K562 (cell line): ENCODE measurements at regions not wholly inside any gene's neighbourhood (a gene's known extent, or its start where the extent isn't known, plus 50 kb on each side); places are given as distances from the start of the nearest gene placed in this dataset.
A peak's percentile ranks its signal among the peaks of the same experiment; 100 is the strongest.
"Not testable (repeated sequence)": the region's sequence is repeated elsewhere in the genome, so short reads cannot be mapped to it uniquely, and the experiment has no call there.

Experiments
- ATAC-seq: fragments of 200-7000 bp; cut with Tn5 transposase; 3 replicates; pipeline ENCODE4 v1.9.1; 2020; ENCODE audit warnings: moderate library complexity
- BruUV-seq: library from RNA; stranded (reverse); fragments of 400-500 nt; replicated peaks from 2 replicates; lab custom pipeline; 2021; lab: Mats Ljungman, UMichigan
- CTCF ChIA-PET: fragments of 300-600 bp; formaldehyde crosslinking; extraction: SDS; loops from one replicate; lab custom pipeline; 2021; ENCODE audit warnings: low intra/inter-chr PET ratio; lab: Yijun Ruan, JAX
- POLR2A ChIA-PET: fragments of 300-600, 350-650 bp; sonication (Branson Sonifier 250); formaldehyde crosslinking; extraction: SDS; loops from one replicate; lab custom pipeline; 2021; ENCODE audit warnings: antibody characterized with exemption, inconsistent platforms; lab: Yijun Ruan, JAX
- DNase-seq, 4 experiments: peaks; one replicate each; pipeline versions ENCODE4 v3.0.0 to v3.0.0-alpha.2; 2011 to 2018; ENCODE audit warnings: low spot score in 3 of 4, mixed read lengths in 3 of 4; ENCODE audit errors: extremely low read depth in 1 of 4
- FAIRE-seq: peaks from 2 replicates; lab custom pipeline; 2011; peaks lifted over from hg19 to GRCh38; lab: Jason Lieb, UNC
- H2AFZ ChIP-seq: 2 replicates; pipeline ENCODE4 v1.6.0; 2011; ENCODE audit warnings: low read depth, low read length, control low read depth, inconsistent platforms
- H3K27ac ChIP-seq: fragments of 200-600 bp; 3 replicates; pipeline ENCODE4 v1.8.0; 2011; ENCODE audit warnings: low read depth, mild to moderate bottlenecking, control low read depth, inconsistent platforms, low read length, moderate library complexity, mixed read lengths; ENCODE audit errors: extremely low read depth
- H3K27me3 ChIP-seq, 2 experiments: fragments of 300-600 bp in 1 of 2; 2 replicates in 1 of 2; 3 replicates in 1 of 2; pipeline versions ENCODE4 v1.6.0 to v1.8.0; 2011; ENCODE audit warnings: inconsistent platforms in 2 of 2, low read length in 2 of 2, mild to moderate bottlenecking in 1 of 2, mixed read lengths in 1 of 2, moderate library complexity in 1 of 2; ENCODE audit not compliant: control insufficient read depth in 2 of 2, insufficient read depth in 2 of 2
- H3K36me3 ChIP-seq: fragments of 300-600 bp; 3 replicates; pipeline ENCODE4 v1.8.0; 2011; ENCODE audit warnings: mild to moderate bottlenecking, low read length, inconsistent platforms; ENCODE audit not compliant: control insufficient read depth, insufficient read depth
- H3K4me1 ChIP-seq, 2 experiments: fragments of 200-600 bp in 1 of 2; replicated peaks in 1 of 2; 2 replicates in 1 of 2; 3 replicates in 1 of 2; pipeline versions ENCODE4 v1.5.1 to v1.8.0; 2011; ENCODE audit warnings: inconsistent platforms in 2 of 2, low read length in 2 of 2, mild to moderate bottlenecking in 1 of 2, mixed read lengths in 1 of 2, moderate library complexity in 1 of 2; ENCODE audit not compliant: control insufficient read depth in 2 of 2, insufficient read depth in 2 of 2
- H3K4me2 ChIP-seq: 2 replicates; pipeline ENCODE4 v1.6.1; 2011; ENCODE audit warnings: low read length, control low read depth, inconsistent platforms, mixed read lengths; ENCODE audit not compliant: insufficient read depth
- H3K4me3 ChIP-seq: fragments of 200-600 bp; sonication (generic), shearing (Covaris generic); 2 replicates; pipeline ENCODE4 v1.5.1; 2016; ENCODE audit warnings: control low read depth, inconsistent platforms
- H3K79me2 ChIP-seq: fragments of 200-600 bp; 3 replicates; pipeline ENCODE4 v1.8.0; 2011; ENCODE audit warnings: low read length, inconsistent platforms; ENCODE audit not compliant: control insufficient read depth, insufficient read depth
- H3K9ac ChIP-seq, 2 experiments: 2 replicates each; pipeline versions ENCODE4 v1.6.0 to v1.6.1; 2011; ENCODE audit warnings: low read depth in 2 of 2, low read length in 2 of 2, control low read depth in 1 of 2, inconsistent platforms in 1 of 2, mild to moderate bottlenecking in 1 of 2, mixed read lengths in 1 of 2; ENCODE audit not compliant: insufficient read depth in 1 of 2
- H3K9me1 ChIP-seq: one replicate; pipeline ENCODE4 v1.6.0; 2011; ENCODE audit warnings: inconsistent platforms, mild to moderate bottlenecking, low read length, moderate library complexity; ENCODE audit not compliant: control insufficient read depth, insufficient read depth
- H3K9me3 ChIP-seq: replicated peaks from 2 replicates; pipeline ENCODE4 v1.5.1; 2011; ENCODE audit warnings: low read depth, low read length, inconsistent platforms; ENCODE audit not compliant: control insufficient read depth, insufficient read depth
- H4K20me1 ChIP-seq: replicated peaks from 2 replicates; pipeline ENCODE4 v1.6.1; 2011; ENCODE audit warnings: low read length, inconsistent platforms, mixed read lengths; ENCODE audit not compliant: control insufficient read depth, insufficient read depth
- FOS ChIP-seq: IDR thresholded peaks from 3 replicates; pipeline ENCODE4 v1.6.1; 2011; ENCODE audit not compliant: insufficient read length; ENCODE audit errors: extremely low read depth
- KLF6 ChIP-seq: fragments of 250-450 bp; sonication (Bioruptor Pico); IDR thresholded peaks from 2 replicates; pipeline ENCODE4 v1.4.0; 2020; ENCODE audit warnings: mild to moderate bottlenecking, moderate library complexity, borderline replicate concordance
- POLR2A ChIP-seq: fragments of 450-650 bp; conservative IDR thresholded peaks from 2 replicates; pipeline ENCODE4 v1.6.1; 2016
- POLR2H ChIP-seq: IDR thresholded peaks from 2 replicates; pipeline ENCODE4 v1.6.1; 2016; ENCODE audit warnings: missing genetic modification characterization, low read depth, mild to moderate bottlenecking, control low read depth, missing compliant biosample characterization, moderate library complexity
- POLR3G ChIP-seq: IDR thresholded peaks from 2 replicates; pipeline ENCODE4 v1.6.1; 2011; ENCODE audit not compliant: insufficient read length, insufficient replicate concordance; ENCODE audit errors: extremely low read depth
- SAP30 ChIP-seq: fragments of 200-600 bp; sonication (generic); IDR thresholded peaks from 2 replicates; pipeline ENCODE4 v1.6.1; 2012; ENCODE audit warnings: borderline replicate concordance, low read depth, mild to moderate bottlenecking, moderate library complexity, low read length, control low read depth, inconsistent platforms; ENCODE audit not compliant: insufficient read depth, poor library complexity, severe bottlenecking
- TCF3 ChIP-seq: sonication (generic); formaldehyde crosslinking; IDR thresholded peaks from 2 replicates; pipeline ENCODE4 v1.4.0; 2020; ENCODE audit warnings: mild to moderate bottlenecking, missing genetic modification reagents
- ZC3H8 ChIP-seq: fragments of 450-650 bp; IDR thresholded peaks from 2 replicates; pipeline ENCODE4 v1.6.1; 2017
- ZFPM2 ChIP-seq: fragments of 250-450 bp; sonication (Bioruptor Pico); IDR thresholded peaks from 2 replicates; pipeline ENCODE4 v1.5.1; 2022; ENCODE audit warnings: mild to moderate bottlenecking
- WGBS: fragments of 100-300 bp; shearing (Covaris generic); methylation state at CpG from one replicate; pipeline ENCODE4 v1.1.6; 2016; ENCODE audit warnings: low coverage, mixed read lengths; ENCODE audit not compliant: insufficient coverage; ENCODE audit errors: missing lambda C conversion rate; 5-methylcytosine and 5-hydroxymethylcytosine counted together
- in situ Hi-C: fragments of 300-500 bp; cut with MboI; formaldehyde crosslinking; loops from 4 replicates; pipeline ENCODE4 v1.15.0; 2018; ENCODE audit warnings: inconsistent platforms, mixed read lengths
- intact Hi-C: fragments of 100-400 bp; cut with micrococcal nuclease; formaldehyde crosslinking; loops from 2 replicates; pipeline ENCODE4 v1.14.2; 2022
- TF ChIP-seq, protein P1 (sequence below): IDR thresholded peaks from 2 replicates; pipeline ENCODE4 v1.6.1; 2016; ENCODE audit warnings: missing genetic modification characterization, missing compliant biosample characterization
- TF ChIP-seq, protein P2 (sequence below): fragments of 450-650 bp; conservative IDR thresholded peaks from 2 replicates; pipeline ENCODE4 v1.6.1; 2016; ENCODE audit warnings: missing genetic modification characterization, low read depth, mild to moderate bottlenecking, control low read depth, missing compliant biosample characterization
- TF ChIP-seq, protein P3 (sequence below): fragments of 450-650 bp; IDR thresholded peaks from 2 replicates; pipeline ENCODE4 v1.6.1; 2016; ENCODE audit warnings: borderline replicate concordance

DNA sequence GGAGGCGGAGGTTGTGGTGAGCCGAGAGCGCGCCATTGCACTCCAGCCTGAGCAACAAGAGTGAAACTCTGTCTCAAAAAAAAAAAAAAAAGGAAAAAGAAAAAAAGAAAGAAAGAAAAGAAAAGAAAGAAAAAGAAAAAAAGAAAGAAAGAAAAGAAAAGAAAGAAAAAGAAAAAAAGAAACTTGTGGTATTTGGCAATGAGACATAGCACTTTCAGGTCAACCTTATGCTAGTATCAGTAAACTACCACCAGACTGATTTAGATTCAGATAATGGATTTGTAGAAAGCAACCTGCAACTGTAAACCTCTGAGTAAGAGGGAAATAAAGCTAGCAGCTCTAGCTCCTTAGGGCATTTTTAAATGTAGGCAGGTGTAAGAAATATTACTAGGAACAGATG, 144.0 kb upstream of the ZNF608 start:
- H2AFZ ChIP-seq, BruUV-seq, H3K4me3 ChIP-seq, CTCF ChIA-PET, H3K9ac ChIP-seq, H3K4me1 ChIP-seq, H3K27ac ChIP-seq, H3K9me3 ChIP-seq, DNase-seq, ATAC-seq, intact Hi-C loops, POLR2A ChIA-PET, H3K79me2 ChIP-seq, H3K9me1 ChIP-seq, H3K4me2 ChIP-seq, FAIRE-seq, H3K36me3 ChIP-seq, H4K20me1 ChIP-seq, in situ Hi-C loops, H3K27me3 ChIP-seq: not testable (repeated sequence)
- TF ChIP-seq, protein P1, sequence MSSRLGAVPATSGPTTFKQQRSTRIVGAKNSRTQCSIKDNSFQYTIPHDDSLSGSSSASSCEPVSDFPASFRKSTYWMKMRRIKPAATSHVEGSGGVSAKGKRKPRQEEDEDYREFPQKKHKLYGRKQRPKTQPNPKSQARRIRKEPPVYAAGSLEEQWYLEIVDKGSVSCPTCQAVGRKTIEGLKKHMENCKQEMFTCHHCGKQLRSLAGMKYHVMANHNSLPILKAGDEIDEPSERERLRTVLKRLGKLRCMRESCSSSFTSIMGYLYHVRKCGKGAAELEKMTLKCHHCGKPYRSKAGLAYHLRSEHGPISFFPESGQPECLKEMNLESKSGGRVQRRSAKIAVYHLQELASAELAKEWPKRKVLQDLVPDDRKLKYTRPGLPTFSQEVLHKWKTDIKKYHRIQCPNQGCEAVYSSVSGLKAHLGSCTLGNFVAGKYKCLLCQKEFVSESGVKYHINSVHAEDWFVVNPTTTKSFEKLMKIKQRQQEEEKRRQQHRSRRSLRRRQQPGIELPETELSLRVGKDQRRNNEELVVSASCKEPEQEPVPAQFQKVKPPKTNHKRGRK (tag), result peak; percentile 53
- WGBS, result no CpG with 5 or more reads among the region's 4 CpGs

DNA sequence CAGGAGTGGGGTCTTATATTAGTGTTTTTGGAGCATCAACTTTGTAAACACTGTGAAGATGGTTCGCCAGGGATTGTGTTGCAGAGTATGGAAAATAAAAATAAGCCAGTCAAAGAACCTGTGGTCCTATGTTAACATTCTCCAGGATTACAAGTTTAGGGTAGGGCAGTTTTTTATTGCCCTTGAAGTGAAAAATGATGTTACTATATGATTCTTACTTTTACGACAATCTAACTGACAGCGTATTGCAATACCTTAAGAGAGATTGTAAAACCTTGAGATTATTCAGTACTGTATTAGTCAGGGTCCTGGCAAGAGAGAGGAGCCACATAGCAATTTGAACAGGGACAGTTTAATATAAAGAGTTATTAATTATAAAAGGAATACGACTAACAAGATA, 144.7 kb upstream of the ZNF608 start:
- Histone ChIP-seq H3K4me1 (no peaks in the 10 kb centered on the region), H3K79me2 (no peaks in the 10 kb centered on the region), H3K9me3 (no peaks in the 10 kb centered on the region), H3K27me3 (no peaks in the 10 kb centered on the region), H4K20me1 (no peaks in the 10 kb centered on the region), H3K4me3 (no peak overlapping the region), H3K9me1 (no peaks in the 10 kb centered on the region), H3K4me2 (no peak overlapping the region), H3K9ac (no peak overlapping the region), H3K27ac (no peak overlapping the region), H2AFZ (no peak overlapping the region), H3K36me3 (0 out of 3 replicates have a peak, but pooled peaks cover 2% of the 10 kb centered on the region)
- intact Hi-C loops (no loop called here), in situ Hi-C loops (no loop called here)
- ChIA-PET CTCF (no interaction called here), POLR2A (no interaction called here)
- DNase-seq (no peak), ATAC-seq (no peak), FAIRE-seq (no peak)
- BruUV-seq, result no TSS peak
- 41% methylated on average over 4 of the region's 4 CpGs for WGBS
- TF ChIP-seq POLR2A (no peak), ZFPM2 (CRISPR knock-in tag) (no peak), KLF6 (no peak), TCF3 (CRISPR knock-in tag) (no peak), POLR2H (no peak), FOS (no peak), ZC3H8 (no peak), SAP30 (no peak), POLR3G (no peak)
- TF ChIP-seq, protein P2, sequence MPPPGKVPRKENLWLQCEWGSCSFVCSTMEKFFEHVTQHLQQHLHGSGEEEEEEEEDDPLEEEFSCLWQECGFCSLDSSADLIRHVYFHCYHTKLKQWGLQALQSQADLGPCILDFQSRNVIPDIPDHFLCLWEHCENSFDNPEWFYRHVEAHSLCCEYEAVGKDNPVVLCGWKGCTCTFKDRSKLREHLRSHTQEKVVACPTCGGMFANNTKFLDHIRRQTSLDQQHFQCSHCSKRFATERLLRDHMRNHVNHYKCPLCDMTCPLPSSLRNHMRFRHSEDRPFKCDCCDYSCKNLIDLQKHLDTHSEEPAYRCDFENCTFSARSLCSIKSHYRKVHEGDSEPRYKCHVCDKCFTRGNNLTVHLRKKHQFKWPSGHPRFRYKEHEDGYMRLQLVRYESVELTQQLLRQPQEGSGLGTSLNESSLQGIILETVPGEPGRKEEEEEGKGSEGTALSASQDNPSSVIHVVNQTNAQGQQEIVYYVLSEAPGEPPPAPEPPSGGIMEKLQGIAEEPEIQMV (tag), result no peak
- TF ChIP-seq, protein P3, sequence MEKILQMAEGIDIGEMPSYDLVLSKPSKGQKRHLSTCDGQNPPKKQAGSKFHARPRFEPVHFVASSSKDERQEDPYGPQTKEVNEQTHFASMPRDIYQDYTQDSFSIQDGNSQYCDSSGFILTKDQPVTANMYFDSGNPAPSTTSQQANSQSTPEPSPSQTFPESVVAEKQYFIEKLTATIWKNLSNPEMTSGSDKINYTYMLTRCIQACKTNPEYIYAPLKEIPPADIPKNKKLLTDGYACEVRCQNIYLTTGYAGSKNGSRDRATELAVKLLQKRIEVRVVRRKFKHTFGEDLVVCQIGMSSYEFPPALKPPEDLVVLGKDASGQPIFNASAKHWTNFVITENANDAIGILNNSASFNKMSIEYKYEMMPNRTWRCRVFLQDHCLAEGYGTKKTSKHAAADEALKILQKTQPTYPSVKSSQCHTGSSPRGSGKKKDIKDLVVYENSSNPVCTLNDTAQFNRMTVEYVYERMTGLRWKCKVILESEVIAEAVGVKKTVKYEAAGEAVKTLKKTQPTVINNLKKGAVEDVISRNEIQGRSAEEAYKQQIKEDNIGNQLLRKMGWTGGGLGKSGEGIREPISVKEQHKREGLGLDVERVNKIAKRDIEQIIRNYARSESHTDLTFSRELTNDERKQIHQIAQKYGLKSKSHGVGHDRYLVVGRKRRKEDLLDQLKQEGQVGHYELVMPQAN, result no peak
